Fibroblast of pulmonary artery (primary cell): ENCODE measurements at regions not wholly inside any gene's neighbourhood (a gene's known extent, or its start where the extent isn't known, plus 50 kb on each side); places are given as distances from the start of the nearest gene placed in this dataset.

Experiments
- DNase-seq: peaks from one replicate; pipeline ENCODE4 v3.0.0-alpha.2; 2010; ENCODE audit warnings: low read depth
- H3K4me3 ChIP-seq: replicated peaks from 2 replicates; pipeline ENCODE4 v1.5.1; 2011; ENCODE audit warnings: low read depth, mild to moderate bottlenecking, control low read depth, low read length, moderate library complexity
- CTCF ChIP-seq: IDR thresholded peaks from 2 replicates; pipeline ENCODE4 v1.5.1; 2011; ENCODE audit warnings: mild to moderate bottlenecking, control low read depth, low read length, inconsistent platforms; ENCODE audit errors: missing control alignments

GRCh38 chr6:91718198-91718597, 1131.3 kb upstream of the MAP3K7 start:
- no peak for TF ChIP-seq CTCF
- no peak for DNase-seq

GRCh38 chr6:91717094-91717493, 1130.2 kb upstream of the MAP3K7 start:
- no peak for TF ChIP-seq CTCF
- DNase-seq, result no peak
- H3K4me3 ChIP-seq, result no peak overlapping the region

More at GRCh38 chr6:91718198-91718597, 1131.3 kb upstream of the MAP3K7 start:
- H3K4me3 ChIP-seq, result no peak overlapping the region

GRCh38 chr6:91716361-91716760, 1129.5 kb upstream of the MAP3K7 start:
- TF ChIP-seq CTCF, result no peak
- DNase-seq, result no peak
- H3K4me3 ChIP-seq, result no peak overlapping the region

GRCh38 chr6:91715171-91715805, 1128.4 kb upstream of the MAP3K7 start:
- no peak for DNase-seq
- H3K4me3 ChIP-seq, result no peak overlapping the region
- no peak for TF ChIP-seq CTCF

GRCh38 chr6:91713911-91714310, 1127.0 kb upstream of the MAP3K7 start:
- no peak for TF ChIP-seq CTCF
- DNase-seq, result no peak
- no peak overlapping the region for H3K4me3 ChIP-seq

GRCh38 chr6:91711518-91711917, 1124.6 kb upstream of the MAP3K7 start:
- TF ChIP-seq CTCF, result no peak
- no peak for DNase-seq
- H3K4me3 ChIP-seq, result no peak overlapping the region

- no peak overlapping the region for H3K4me3 ChIP-seq
- no peak for DNase-seq
- TF ChIP-seq CTCF, result no peak
These were observed 1123.5 kb upstream of the MAP3K7 start for GRCh38 chr6:91710342-91710741.
